ENCODE measurements at regions not wholly inside any gene's neighbourhood (a gene's known extent, or its start where the extent isn't known, plus 50 kb on each side); places are given as distances from the start of the nearest gene placed in this dataset.

- H3K27ac ChIP-seq (ENCODE audit: low read length): no peak overlapping the region
- no CpG with 5 or more reads among the region's 1 CpG for WGBS (ENCODE audit: insufficient coverage, low lambda C conversion rate)
- no peaks in the 10 kb centered on the region for H3K27me3 ChIP-seq (ENCODE audit: control insufficient read depth, insufficient read depth, low read length)
- no peaks in the 10 kb centered on the region for H3K4me1 ChIP-seq (ENCODE audit: control insufficient read depth, insufficient read depth, low read length)
- no peaks in the 10 kb centered on the region for H3K9me3 ChIP-seq (ENCODE audit: control insufficient read depth, low read depth, low read length)
- H3K4me3 ChIP-seq (ENCODE audit: low read length): no peak overlapping the region
- no peaks in the 10 kb centered on the region for H3K36me3 ChIP-seq (ENCODE audit: control insufficient read depth, insufficient read depth, low read length)
- no peak for DNase-seq
These were observed 67.9 kb upstream of the ANO6 start for GRCh38 chr12:45148006-45148405.

- 100% methylated on average over 2 of the region's 3 CpGs for WGBS (ENCODE audit: insufficient coverage, low lambda C conversion rate)
- no peaks in the 10 kb centered on the region for H3K4me1 ChIP-seq (ENCODE audit: control insufficient read depth, insufficient read depth, low read length)
- H3K27me3 ChIP-seq (ENCODE audit: control insufficient read depth, insufficient read depth, low read length): no peaks in the 10 kb centered on the region
- H3K27ac ChIP-seq (ENCODE audit: low read length): no peak overlapping the region
- no peak overlapping the region for H3K4me3 ChIP-seq (ENCODE audit: low read length)
- H3K9me3 ChIP-seq (ENCODE audit: control insufficient read depth, low read depth, low read length): no peaks in the 10 kb centered on the region
- no peaks in the 10 kb centered on the region for H3K36me3 ChIP-seq (ENCODE audit: control insufficient read depth, insufficient read depth, low read length)
- DNase-seq: no peak
These were observed 67.3 kb upstream of the ANO6 start for GRCh38 chr12:45148619-45149018.

- WGBS (ENCODE audit: insufficient coverage, low lambda C conversion rate): no CpG with 5 or more reads among the region's 1 CpG
- Histone ChIP-seq H3K4me1 (ENCODE audit: control insufficient read depth, insufficient read depth, low read length) (no peaks in the 10 kb centered on the region), H3K36me3 (ENCODE audit: control insufficient read depth, insufficient read depth, low read length) (no peaks in the 10 kb centered on the region)
These were observed 50.6 kb upstream of the ANO6 start for GRCh38 chr12:45165284-45165683.

GRCh38 chr12:45166056-45166455, 49.8 kb upstream of the ANO6 start:
- Histone ChIP-seq H3K4me1 (ENCODE audit: control insufficient read depth, insufficient read depth, low read length) (no peaks in the 10 kb centered on the region), H3K9me3 (ENCODE audit: control insufficient read depth, low read depth, low read length) (no peaks in the 10 kb centered on the region), H3K27me3 (ENCODE audit: control insufficient read depth, insufficient read depth, low read length) (no peaks in the 10 kb centered on the region), H3K4me3 (ENCODE audit: low read length) (no peak overlapping the region), H3K36me3 (ENCODE audit: control insufficient read depth, insufficient read depth, low read length) (no peaks in the 10 kb centered on the region), H3K27ac (ENCODE audit: low read length) (no peak overlapping the region)
- DNase-seq: no peak

More at GRCh38 chr12:45165284-45165683, 50.6 kb upstream of the ANO6 start:
- H3K9me3 ChIP-seq (ENCODE audit: control insufficient read depth, low read depth, low read length): no peaks in the 10 kb centered on the region
- no peak overlapping the region for H3K27ac ChIP-seq (ENCODE audit: low read length)
- no peaks in the 10 kb centered on the region for H3K27me3 ChIP-seq (ENCODE audit: control insufficient read depth, insufficient read depth, low read length)
- DNase-seq: no peak
- no peak overlapping the region for H3K4me3 ChIP-seq (ENCODE audit: low read length)

Measured in large intestine (tissue), 3 donors.